ENCODE measurements at regions not wholly inside any gene's neighbourhood (a gene's known extent, or its start where the extent isn't known, plus 50 kb on each side); places are given as distances from the start of the nearest gene placed in this dataset.

GRCh38 chr1:29625084-29625420 is 388.7 kb downstream of the PTPRU start:
- Mint-ChIP-seq H3K27me3 (ENCODE audit: insufficient read depth) (peaks cover 10% of the 10 kb centered on the region), H3K36me3 (ENCODE audit: low read depth) (no peaks in the 10 kb centered on the region)
- TF ChIP-seq CTCF (IDR thresholded peaks at IDR 0.05), result no peak

GRCh38 chr1:29624320-29625083 is 388.2 kb downstream of the PTPRU start:
- Mint-ChIP-seq H3K27me3 (ENCODE audit: insufficient read depth) (peaks cover 10% of the 10 kb centered on the region), H3K4me3 (no peak overlapping the region), H3K4me1 (ENCODE audit: low read depth) (no peaks in the 10 kb centered on the region), H3K27ac (no peak overlapping the region), H3K9me3 (no peaks in the 10 kb centered on the region), H3K36me3 (ENCODE audit: low read depth) (no peaks in the 10 kb centered on the region)
- no peak for TF ChIP-seq CTCF (IDR thresholded peaks at IDR 0.05)
- DNase-seq, result no peak

More at GRCh38 chr1:29625084-29625420, 388.7 kb downstream of the PTPRU start:
- no peaks in the 10 kb centered on the region for H3K9me3 Mint-ChIP-seq
- no peaks in the 10 kb centered on the region for H3K4me1 Mint-ChIP-seq (ENCODE audit: low read depth)
- no peak overlapping the region for H3K27ac Mint-ChIP-seq
- H3K4me3 Mint-ChIP-seq, result no peak overlapping the region
- DNase-seq, result no peak

GRCh38 chr1:29623501-29623900 is 387.2 kb downstream of the PTPRU start:
- no peak overlapping the region for H3K27ac Mint-ChIP-seq
- H3K4me3 Mint-ChIP-seq, result no peak overlapping the region
- H3K4me1 Mint-ChIP-seq (ENCODE audit: low read depth), result no peaks in the 10 kb centered on the region
- H3K36me3 Mint-ChIP-seq (ENCODE audit: low read depth), result no peaks in the 10 kb centered on the region
- TF ChIP-seq CTCF (IDR thresholded peaks at IDR 0.05), result no peak
- no peak for DNase-seq
- peaks cover 11% of the 10 kb centered on the region for H3K27me3 Mint-ChIP-seq (ENCODE audit: insufficient read depth)
- H3K9me3 Mint-ChIP-seq, result no peaks in the 10 kb centered on the region

- H3K36me3 Mint-ChIP-seq (ENCODE audit: low read depth), result no peaks in the 10 kb centered on the region
- H3K4me3 Mint-ChIP-seq, result no peak overlapping the region
- H3K9me3 Mint-ChIP-seq, result no peaks in the 10 kb centered on the region
- H3K27me3 Mint-ChIP-seq (ENCODE audit: insufficient read depth), result peaks cover 9% of the 10 kb centered on the region
- no peak overlapping the region for H3K27ac Mint-ChIP-seq
- TF ChIP-seq CTCF (IDR thresholded peaks at IDR 0.05), result no peak
- H3K4me1 Mint-ChIP-seq (ENCODE audit: low read depth), result no peaks in the 10 kb centered on the region
- DNase-seq, result no peak
These were observed 385.6 kb downstream of the PTPRU start for GRCh38 chr1:29621826-29622435.

- H3K4me1 Mint-ChIP-seq (ENCODE audit: low read depth), result no peaks in the 10 kb centered on the region
- H3K27me3 Mint-ChIP-seq (ENCODE audit: insufficient read depth), result peaks cover 9% of the 10 kb centered on the region
- TF ChIP-seq CTCF (IDR thresholded peaks at IDR 0.05), result no peak
- no peak overlapping the region for H3K4me3 Mint-ChIP-seq
- no peaks in the 10 kb centered on the region for H3K9me3 Mint-ChIP-seq
- no peak overlapping the region for H3K27ac Mint-ChIP-seq
- DNase-seq, result no peak
- H3K36me3 Mint-ChIP-seq (ENCODE audit: low read depth), result no peaks in the 10 kb centered on the region
These were observed 384.3 kb downstream of the PTPRU start for GRCh38 chr1:29620631-29621030.

All from HFFc6 (cell line).